DMS153 (cell line): ENCODE measurements at regions not wholly inside any gene's neighbourhood (a gene's known extent, or its start where the extent isn't known, plus 50 kb on each side); places are given as distances from the start of the nearest gene placed in this dataset.

ENCODE experiments used
- DNase-seq: peaks from one replicate; lab custom pipeline; 2025; lab: John Stamatoyannopoulos, UW

DNA sequence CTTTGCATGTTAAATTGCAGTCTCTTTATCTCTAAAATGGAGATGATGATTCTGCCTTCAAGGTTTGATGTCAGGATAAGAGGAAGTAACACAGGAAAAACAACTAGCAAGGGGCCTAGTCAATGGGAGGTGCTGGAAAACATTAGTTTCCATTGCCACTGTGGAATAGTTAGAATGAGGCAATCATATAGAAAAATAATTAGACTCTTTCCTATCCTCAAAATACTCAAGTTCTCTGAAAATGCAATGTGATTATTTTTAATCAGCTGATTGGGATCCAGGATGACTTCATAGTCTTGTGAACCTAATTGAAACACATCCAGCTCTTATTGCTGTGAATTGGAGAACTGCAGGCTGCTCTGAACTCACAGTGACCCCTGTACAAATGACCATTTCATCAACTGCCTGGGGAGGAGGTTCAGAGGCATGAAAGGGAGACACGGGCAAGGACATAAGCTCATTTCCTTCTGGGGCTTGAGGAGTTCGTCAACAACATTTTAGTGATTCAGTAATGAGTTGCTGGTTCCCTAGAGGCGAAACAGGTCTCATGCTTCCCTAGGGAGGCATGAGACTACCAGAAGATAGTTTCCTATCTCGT, 422.5 kb downstream of the LPIN1 start:
- DNase-seq, result no peak

DNA sequence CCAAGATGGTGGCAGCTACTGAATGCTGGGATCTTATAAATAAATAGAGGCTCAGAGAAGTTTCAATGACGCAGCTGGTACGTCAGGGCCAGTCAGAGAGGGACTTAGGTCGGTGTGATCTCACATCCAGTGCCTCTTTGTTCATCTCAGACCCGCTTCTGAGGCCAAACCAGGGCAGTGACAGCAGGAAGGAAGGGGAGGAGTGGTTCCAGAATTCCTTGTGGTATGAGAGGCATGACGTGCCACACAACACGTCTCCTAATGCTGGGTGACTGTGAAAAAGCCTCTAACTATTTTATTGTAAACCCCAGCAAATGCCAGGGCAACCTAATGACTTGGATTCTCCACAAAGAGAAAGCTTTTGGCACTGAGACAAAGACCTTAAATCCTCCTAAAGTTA, 423.3 kb downstream of the LPIN1 start:
- no peak for DNase-seq

DNA sequence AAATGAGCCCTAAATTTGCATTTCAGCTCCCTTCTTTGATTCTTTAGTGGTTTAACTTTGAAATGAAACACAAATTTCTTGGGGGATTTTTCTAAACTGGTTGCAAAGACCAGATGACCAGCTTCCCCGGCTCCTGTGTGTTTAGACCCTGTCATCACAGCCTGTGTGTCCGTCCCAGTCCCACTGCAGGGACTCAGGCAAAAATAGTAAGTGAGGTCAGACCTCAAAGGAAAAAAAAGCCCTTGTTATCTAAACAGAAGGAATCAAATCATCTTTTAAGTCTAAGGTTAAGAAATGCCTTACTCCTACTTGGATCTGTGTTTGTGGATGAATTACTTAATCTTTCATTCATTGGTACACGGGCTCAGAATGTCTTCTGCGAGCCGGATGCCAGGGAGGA, 423.7 kb downstream of the LPIN1 start:
- no peak for DNase-seq

DNA sequence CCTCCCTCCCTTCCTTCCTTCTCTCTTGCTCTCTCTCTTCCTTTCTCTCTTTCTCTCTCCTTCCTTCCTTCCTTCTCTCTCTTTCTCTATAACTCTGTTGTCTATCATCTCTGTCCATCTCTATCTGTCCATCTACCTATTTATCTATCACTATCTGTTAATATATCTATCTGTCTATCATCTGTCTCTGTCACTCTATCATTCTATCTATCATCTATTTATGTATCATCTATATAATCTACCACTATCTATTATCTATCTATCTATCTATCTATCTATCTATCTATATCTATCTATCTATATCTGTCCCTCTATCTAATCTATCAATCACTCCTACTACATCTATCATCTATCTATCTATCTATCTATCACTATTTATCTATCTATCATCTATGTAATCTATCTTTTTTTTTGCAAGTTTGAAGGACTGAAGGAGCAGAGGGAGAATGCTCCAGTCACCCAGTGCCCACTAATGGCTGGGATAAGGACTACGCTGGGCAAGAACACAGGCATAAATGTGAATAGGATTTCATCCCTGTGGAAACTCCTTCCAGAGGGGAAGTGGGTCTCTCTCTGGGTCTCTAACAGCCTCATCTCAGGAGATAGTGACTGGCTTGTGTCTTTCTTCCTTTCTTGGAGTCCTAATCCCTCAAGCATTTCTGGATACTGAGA, 427.0 kb downstream of the LPIN1 start:
- DNase-seq, result no peak

DNA sequence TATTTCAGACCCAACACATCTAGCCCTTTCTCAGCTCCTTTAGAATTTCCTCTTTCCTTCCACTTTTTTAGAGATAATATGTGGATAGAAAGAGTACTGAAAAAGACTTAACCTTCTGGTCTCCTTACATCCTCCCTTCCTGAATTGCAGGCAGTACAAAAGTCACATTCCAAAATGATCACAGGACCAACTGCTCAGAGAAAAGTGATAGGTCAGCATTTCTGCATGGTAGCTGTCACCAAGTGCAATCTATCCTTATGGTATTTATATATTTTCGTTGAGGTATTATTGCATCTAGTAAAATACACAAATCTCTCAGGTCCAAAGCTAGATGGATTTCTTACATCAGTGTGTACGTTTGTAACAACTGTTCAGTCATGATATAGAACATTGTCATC, 427.5 kb downstream of the LPIN1 start:
- DNase-seq, result no peak

DNA sequence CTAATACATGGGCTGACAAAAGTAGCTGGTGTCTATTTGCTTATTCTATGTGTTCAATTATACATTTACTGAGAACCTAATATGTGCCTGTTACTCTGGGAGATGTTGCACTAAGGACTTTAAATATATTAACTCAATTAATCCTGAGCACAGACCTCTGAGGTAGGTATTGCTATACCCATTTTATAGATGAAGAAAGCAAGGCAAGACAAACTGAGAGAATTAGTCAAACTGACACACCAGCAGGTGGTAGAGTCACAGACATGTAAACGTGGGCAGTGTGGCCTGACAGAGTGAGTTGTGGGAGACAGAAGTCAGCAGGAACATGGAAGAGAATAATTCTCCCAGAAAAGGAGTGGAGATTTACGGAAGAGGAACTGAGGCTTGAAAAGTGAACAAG, 428.9 kb downstream of the LPIN1 start:
- no peak for DNase-seq

DNA sequence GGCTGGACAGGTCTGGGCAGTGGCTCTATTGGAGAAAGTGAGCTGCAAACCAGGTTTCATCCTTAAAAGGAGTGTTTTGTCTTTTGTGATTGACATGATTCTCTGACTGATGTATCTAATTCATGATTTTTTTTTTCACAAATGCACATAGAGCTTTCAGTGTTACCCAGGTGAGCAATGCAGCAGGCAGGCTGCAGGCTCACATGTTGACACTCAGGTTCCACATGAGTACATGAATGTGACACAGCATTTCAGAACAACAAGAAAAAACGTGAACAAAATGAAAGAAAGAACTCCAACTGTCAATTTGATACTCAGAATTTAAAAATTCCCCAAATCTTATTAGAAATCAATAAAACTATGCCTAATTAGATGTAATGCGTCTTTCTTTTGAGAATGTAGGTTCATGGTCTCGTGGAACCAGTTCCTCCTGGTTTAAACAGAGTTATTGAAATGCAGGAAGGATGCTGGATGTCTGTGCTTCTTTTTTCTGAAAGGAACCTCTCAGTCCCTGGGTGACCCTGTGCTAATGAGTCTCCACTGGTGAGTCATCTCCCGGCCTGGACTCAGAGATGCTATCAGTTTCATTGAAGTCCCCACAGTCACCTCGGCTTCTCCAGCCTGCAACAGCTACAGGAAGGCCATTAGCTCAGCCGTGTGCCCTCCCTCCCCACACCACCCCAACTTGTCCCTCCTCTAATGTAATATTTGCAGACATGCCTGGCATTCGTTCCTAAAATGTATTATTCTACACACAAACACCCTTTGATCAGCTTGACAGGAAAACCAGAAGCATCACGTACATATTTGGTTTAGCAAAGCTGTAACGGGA, 430.4 kb downstream of the LPIN1 start:
- peak; percentile 57 for DNase-seq

DNA sequence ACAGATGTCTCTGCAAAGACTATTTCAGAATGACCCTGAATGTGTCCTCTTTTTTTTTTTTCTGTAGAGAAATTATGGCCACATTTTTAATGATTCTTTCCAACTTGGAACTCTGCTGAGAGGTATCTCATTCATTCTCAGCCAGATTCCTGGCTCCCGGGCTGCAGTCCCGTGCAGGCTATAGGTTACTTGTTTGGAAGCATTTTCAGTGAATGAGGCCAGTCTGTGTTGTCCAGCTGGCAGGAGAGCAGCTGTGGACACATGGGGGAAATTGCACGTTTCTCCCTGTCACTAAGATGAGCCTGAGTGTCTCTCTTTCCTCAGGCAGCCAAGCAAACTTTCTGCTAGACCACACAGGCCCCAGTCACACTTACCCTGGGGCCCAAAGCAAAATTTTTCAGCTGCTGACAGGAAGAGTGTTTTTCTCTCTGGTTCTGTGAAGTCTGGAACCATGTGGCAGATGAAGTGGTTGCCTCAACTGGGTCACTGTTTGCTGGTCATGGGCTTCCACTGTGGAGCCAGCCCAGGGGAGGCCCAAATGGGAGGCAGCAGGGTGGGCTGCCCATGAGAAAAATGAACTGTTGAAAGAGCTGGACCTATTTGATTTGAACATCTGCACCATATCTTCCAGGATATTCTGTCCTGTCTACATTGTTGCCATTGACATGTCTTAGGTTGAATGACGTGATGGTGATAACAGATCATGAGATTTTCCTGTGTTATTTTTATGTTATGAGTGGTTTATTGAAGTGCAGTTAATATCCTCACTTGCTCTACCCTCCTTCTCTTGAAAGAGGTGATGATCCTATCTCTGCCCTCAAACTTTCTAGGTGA, 431.2 kb downstream of the LPIN1 start:
- DNase-seq, result no peak

DNA sequence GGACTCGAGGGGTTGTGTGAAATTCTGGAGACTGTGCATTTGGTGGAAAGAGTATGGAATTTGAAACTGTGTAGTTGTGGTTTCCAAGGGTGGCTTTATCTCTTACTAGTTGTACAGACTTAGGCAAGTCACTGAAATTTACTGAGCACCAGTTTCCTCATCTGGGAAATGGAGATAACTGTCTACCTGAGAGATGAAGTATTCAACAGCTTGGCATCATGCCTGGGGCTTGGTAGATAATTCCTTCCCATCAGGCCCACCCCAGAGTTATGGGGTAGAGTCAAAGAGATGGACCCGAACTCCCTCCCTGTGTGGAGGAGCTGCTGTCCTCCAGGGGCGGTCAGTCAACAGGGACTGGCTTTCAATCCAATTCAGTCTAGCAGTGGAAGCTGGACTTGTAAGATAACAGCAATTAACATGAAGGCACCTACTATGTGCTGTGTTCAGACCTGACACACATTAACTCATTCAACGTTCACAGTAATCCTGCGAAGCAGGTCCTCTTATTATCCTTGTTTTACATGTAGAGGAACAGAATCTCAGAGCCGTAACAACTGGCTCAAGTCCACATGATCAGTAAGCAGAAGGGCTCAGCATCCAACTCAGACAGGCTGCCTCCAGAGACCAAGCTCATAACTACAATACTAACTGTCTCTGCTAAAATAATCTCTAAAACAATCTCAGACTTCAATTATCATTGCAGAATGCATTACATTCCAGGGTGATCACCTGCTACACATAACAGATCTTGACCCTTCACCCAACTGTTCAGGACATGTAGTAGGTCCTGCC, 432.1 kb downstream of the LPIN1 start:
- DNase-seq, result no peak

DNA sequence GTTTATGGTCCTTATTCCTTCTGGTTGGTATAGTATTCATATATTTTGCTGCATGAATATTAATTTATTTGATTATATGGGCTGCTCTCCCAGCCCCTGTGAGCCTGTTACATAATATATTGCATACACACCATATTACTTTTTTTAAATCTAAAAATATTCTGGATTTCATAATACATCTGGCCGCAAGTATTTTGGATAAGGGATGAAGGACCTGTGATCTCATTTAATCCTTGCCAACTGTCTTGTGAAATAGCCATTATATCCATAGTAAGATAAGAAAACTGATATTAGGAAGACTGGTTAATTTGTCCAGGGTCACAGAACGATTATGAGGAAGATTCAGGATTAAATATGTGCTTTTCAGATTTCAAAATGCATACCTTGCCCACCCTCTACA, 433.6 kb downstream of the LPIN1 start:
- DNase-seq, result no peak

DNA sequence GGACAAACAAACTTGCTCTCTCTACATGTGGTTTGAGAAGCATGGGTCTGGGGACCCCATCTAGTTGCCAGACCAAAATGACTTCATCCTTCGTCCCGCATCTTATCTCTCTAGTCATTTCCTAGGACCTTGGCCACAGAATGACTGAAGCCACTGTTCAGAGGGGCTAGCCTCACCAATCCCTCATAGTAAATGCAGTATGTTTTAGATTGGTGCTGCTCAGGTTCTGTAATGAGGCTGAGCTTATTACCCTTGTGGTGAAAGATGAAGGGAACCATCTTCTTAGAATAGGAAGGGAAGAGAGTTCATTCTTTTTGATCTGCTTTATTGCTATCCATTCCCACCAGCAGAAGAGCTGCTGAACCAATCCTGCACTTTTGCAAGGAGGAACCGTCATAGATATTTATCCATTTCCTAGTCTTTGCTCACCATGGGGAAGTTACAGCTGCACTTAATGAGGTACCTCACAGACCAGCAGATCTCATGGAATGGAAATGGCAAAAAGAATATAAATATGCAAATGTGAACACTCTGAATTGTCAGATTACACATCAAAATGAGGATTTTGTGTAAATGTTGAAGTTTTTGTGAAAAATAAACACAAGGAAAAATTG, 436.7 kb downstream of the LPIN1 start:
- DNase-seq, result no peak

DNA sequence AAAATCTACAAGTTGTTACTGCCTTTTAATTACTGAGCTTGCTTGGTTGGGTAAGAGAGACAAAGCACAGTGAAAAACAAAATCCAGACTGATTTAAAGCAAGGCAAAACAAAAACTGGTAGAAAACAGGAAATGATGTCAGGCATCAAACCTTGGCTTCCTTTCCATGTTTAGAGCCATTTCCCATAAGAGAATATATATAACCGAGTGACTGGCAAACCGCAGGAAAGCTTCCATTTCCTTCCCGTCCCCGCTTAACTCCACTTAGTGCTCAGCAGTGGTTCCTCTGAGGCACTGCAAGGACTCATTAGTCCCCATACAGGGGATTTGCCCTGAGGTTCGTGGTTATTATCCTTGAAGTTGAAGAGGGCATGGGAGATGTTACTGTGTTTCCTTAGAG, 446.3 kb downstream of the LPIN1 start:
- no peak for DNase-seq

DNA sequence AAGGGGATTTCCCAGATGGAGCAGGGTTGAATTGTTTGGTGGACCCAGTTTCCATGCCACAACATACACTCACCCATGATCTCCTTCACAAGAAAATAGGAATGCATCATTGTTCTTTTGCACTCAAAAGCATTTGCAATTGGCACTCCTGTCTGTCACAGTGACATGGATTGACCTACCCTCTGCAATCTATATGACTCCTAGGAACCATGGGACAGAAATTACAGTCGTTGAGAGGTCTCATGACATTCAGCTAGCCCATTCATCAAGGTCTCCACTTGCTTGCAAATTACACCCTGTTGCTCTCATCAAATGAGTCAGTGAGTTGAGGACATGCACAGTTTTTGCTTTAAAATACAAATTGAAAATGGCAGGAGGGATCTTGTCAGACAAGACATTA, 448.5 kb downstream of the LPIN1 start:
- no peak for DNase-seq

DNA sequence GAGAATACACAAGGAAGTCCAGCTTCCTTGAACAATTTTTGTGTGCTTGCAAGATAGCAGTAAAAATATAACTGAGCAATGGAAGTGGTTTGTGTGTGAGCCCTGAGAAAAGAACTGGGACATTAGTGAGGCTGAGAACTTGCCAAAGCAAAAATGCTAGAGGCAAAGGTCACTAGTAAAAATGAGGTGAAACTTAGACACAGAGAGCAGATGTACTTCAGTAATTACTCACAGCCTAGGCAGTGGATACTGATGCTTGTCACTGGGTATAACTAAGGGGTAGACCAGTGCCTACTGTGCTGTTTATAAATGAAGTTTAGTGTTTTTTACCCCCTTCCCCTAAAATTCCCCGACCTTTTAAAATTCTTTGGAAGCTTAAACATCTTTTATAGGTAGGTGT, 450.1 kb downstream of the LPIN1 start:
- DNase-seq, result no peak

DNA sequence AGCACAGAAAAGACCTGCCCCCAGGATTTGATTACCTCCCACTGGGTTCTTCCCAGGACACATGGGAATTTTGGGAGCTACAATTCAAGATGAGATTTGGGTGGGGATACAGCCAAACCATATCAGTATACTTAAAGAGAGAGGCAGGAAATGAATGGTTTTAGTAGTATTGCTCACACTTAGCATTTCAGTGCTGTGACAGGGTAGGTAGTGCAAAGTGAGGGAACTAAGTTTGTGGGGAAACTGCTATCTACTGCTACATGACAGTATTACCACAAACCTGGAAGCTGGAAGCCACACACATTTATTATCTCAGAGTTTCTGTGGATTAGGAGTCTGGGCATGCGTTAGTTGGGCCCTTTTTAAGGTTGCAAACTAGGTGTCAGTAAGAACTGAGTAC, 450.7 kb downstream of the LPIN1 start:
- no peak for DNase-seq

DNA sequence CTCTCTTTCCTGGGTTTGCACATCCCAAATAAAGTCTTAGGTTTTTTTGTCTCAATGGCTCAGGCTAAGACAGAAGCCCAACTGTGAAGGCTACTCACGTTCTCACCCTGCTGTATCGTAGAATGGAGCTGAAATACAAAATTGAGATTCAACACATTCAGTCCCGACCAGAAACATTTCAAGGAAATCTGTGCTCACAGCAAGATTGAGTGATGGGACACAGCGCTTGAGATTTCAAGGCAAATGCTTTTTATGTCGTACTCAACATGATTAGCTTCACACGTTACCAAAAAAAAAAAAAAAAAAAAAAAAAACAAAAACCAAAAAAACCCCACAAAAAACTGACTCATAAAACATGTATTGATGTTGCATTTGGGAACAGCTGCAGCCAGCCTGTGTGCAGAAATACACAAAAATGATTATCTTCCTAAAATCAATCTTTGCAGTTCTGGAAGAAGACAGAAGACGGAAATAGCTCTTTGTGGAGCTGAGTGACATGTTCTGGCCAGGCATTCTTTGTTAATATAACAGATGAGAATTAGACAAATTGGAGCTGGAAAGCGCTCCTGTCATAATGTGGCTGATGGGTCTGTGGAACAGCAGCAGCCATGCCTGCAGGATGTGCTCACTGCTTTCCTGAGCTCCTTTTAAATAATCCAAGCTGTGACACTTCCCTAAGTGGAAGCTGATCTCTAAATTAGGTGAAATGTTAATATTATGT, 453.2 kb downstream of the LPIN1 start:
- no peak for DNase-seq

DNA sequence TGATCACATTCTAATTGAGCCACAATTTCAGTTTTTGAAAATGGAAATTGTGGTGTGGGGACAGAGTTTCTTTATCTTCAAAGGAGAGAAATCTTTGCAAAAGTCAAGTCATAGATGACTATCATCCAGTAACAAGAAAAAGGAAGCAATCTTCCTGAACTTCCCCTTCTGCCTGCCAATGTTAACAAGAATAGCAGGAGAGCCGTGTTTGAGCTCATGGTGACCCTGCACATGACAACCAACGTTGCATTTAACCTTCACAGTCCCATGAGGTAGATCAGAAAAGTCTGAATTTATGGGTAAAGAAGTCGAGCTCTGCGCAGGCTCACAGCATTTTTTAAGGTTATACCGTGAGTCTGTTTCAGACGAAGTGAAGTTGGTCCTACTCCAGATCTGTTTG, 454.9 kb downstream of the LPIN1 start:
- DNase-seq, result no peak

DNA sequence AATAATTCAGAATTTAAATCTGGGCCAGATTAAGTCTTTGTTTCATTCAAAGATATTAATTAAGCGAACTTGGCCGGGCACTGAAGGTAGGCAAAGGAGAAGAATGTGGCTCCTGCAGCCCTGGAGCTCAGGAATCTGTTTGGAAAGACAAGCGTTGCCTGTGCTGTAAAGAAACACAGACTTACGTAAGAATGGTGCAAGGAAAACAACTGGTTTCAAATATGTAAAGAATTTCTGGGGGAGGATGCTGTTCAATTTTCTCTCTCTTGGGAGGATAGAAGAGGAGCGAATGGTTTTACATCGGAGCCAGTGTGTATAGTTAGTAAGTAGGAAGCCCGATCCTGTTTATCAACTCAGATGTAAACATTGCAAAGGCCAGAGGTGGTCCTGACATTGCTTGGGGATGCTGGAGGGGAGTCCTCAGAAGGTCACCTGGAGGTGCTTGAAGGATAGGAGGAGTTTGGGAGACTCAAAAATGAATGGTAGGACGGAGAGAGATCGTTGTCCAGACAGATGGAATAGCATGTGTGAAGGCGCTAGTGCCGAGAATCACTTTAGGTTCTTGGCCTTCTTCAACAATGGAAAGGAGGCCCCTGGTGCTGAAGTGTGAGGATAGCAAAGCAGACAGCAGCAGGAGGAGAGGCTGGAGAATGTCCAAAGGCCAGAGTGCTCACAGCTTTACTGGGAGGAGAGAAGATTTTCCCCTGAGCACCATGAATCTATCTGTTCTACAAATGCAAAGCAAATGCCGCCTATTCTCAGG, 456.1 kb downstream of the LPIN1 start:
- no peak for DNase-seq

DNA sequence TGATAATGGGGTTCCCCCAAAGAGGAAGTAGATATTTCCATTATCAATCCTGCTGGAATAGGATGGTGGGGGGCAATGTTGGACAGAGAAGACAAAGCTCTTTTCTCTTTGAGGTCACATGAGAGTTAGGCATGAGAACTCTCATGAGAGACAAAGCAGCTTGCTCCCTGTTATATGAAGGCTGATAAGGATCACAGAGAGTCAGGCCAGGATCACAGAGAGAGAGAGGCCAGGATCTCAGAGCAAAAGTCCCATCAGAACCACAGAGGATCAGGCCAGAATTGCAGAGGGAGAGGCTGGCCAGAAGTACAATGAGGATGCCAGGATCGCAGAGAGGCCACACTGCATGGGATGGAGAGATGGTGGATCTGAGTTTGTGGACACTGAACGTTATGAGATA, 457.1 kb downstream of the LPIN1 start:
- DNase-seq, result no peak

DNA sequence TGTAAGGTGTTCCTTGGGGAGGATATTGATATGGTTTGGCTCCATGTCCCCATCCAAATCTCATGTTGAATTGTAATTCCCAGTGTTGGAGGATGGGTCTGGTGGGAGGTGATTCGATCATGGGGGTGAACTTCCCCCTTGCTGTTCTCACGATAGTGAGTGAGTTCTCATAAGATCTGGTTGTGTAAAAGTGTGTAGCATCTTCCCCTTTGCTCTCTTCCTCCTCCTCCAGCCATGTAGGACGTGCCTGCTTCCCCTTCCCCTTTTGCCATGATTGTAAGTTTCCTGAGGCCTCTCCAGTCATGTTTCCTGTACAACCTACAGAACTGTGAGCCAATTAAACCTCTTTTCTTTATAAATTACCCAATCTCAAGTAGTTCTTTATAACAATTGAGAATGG, 458.7 kb downstream of the LPIN1 start:
- no peak for DNase-seq
